Endothelial cell (in vitro differentiated cells): ENCODE measurements at regions not wholly inside any gene's neighbourhood (a gene's known extent, or its start where the extent isn't known, plus 50 kb on each side); places are given as distances from the start of the nearest gene placed in this dataset.

Source experiments
- DNase-seq: peaks from one replicate; pipeline ENCODE4 v3.0.0; 2021; ENCODE audit warnings: low spot score
- H3K27ac Mint-ChIP-seq: one replicate; pipeline ENCODE4 v1.8.0; 2021; ENCODE audit warnings: mixed read lengths, inconsistent platforms; ENCODE audit not compliant: unreplicated experiment
- H3K27me3 Mint-ChIP-seq: one replicate; pipeline ENCODE4 v1.8.0; 2021; ENCODE audit warnings: mild to moderate bottlenecking, moderate library complexity, mixed read lengths, inconsistent platforms; ENCODE audit not compliant: unreplicated experiment
- H3K36me3 Mint-ChIP-seq: one replicate; pipeline ENCODE4 v1.8.0; 2021; ENCODE audit warnings: mild to moderate bottlenecking, low read depth, mixed read lengths, inconsistent platforms; ENCODE audit not compliant: unreplicated experiment
- H3K4me1 Mint-ChIP-seq: one replicate; pipeline ENCODE4 v1.8.0; 2021; ENCODE audit warnings: mild to moderate bottlenecking, mixed read lengths, inconsistent platforms; ENCODE audit not compliant: unreplicated experiment
- H3K4me3 Mint-ChIP-seq: one replicate; pipeline ENCODE4 v1.8.0; 2021; ENCODE audit warnings: mild to moderate bottlenecking, mixed read lengths, inconsistent platforms; ENCODE audit not compliant: unreplicated experiment
- H3K9me3 Mint-ChIP-seq: one replicate; pipeline ENCODE4 v1.8.0; 2021; ENCODE audit warnings: mixed read lengths, inconsistent platforms; ENCODE audit not compliant: unreplicated experiment
- CTCF ChIP-seq: fragments of 200-600 bp; sonication (generic); IDR thresholded peaks from one replicate; pipeline ENCODE4 v1.5.0; 2021; ENCODE audit warnings: antibody characterized with exemption; ENCODE audit not compliant: unreplicated experiment

- Mint-ChIP-seq H3K4me1 (no peaks in the 10 kb centered on the region), H3K36me3 (no peaks in the 10 kb centered on the region), H3K27me3 (no peaks in the 10 kb centered on the region), H3K4me3 (no peak overlapping the region), H3K9me3 (peaks cover 2% of the 10 kb centered on the region), H3K27ac (no peak overlapping the region)
- TF ChIP-seq CTCF, result no peak
- DNase-seq, result no peak
Observed at GRCh38 chr5:33048315-33048714, 337.2 kb downstream of the NPR3 start.

GRCh38 chr5:33049298-33049697 is 338.2 kb downstream of the NPR3 start:
- TF ChIP-seq CTCF, result no peak
- Mint-ChIP-seq H3K4me1 (no peaks in the 10 kb centered on the region), H3K27ac (no peak overlapping the region)

GRCh38 chr5:33049842-33050241 is 338.7 kb downstream of the NPR3 start:
- H3K4me3 Mint-ChIP-seq, result no peak overlapping the region
- no peaks in the 10 kb centered on the region for H3K36me3 Mint-ChIP-seq
- H3K27me3 Mint-ChIP-seq, result no peaks in the 10 kb centered on the region
- no peak for TF ChIP-seq CTCF
- no peak overlapping the region for H3K27ac Mint-ChIP-seq
- no peaks in the 10 kb centered on the region for H3K4me1 Mint-ChIP-seq
- no peak for DNase-seq
- peaks cover 3% of the 10 kb centered on the region for H3K9me3 Mint-ChIP-seq

More at GRCh38 chr5:33049298-33049697, 338.2 kb downstream of the NPR3 start:
- Mint-ChIP-seq H3K27me3 (no peaks in the 10 kb centered on the region), H3K9me3 (peaks cover 3% of the 10 kb centered on the region), H3K36me3 (no peaks in the 10 kb centered on the region), H3K4me3 (no peak overlapping the region)
- DNase-seq, result no peak

GRCh38 chr5:33059081-33059480 is 348.0 kb downstream of the NPR3 start:
- Mint-ChIP-seq H3K36me3 (no peaks in the 10 kb centered on the region), H3K27me3 (no peaks in the 10 kb centered on the region), H3K27ac (no peak overlapping the region), H3K4me1 (no peaks in the 10 kb centered on the region), H3K4me3 (no peak overlapping the region), H3K9me3 (peaks cover 7% of the 10 kb centered on the region)
- TF ChIP-seq CTCF, result no peak
- no peak for DNase-seq

- Mint-ChIP-seq H3K36me3 (no peaks in the 10 kb centered on the region), H3K9me3 (no peaks in the 10 kb centered on the region), H3K27ac (no peak overlapping the region), H3K4me1 (peaks cover 2% of the 10 kb centered on the region), H3K4me3 (no peak overlapping the region), H3K27me3 (peaks cover 2% of the 10 kb centered on the region)
- DNase-seq, result no peak
- TF ChIP-seq CTCF, result no peak
Observed at GRCh38 chr5:33065131-33065530, 354.0 kb downstream of the NPR3 start.
